DOHH2 (cell line): ENCODE measurements at regions not wholly inside any gene's neighbourhood (a gene's known extent, or its start where the extent isn't known, plus 50 kb on each side); places are given as distances from the start of the nearest gene placed in this dataset.

Experiments
- H3F3A ChIP-seq: fragments of 200-600 bp; sonication (generic), shearing (Covaris generic); 2 replicates; pipeline ENCODE4 v1.6.0; 2016; ENCODE audit warnings: antibody characterized with exemption, mild to moderate bottlenecking; ENCODE audit not compliant: control insufficient read depth, insufficient read depth
- H3K27ac ChIP-seq: fragments of 200-600 bp; sonication (generic); 2 replicates; pipeline ENCODE4 v1.5.1; 2014; ENCODE audit warnings: low read depth, mild to moderate bottlenecking, low read length, moderate library complexity
- H3K27me3 ChIP-seq: fragments of 200-600 bp; sonication (generic); 2 replicates; pipeline ENCODE4 v1.6.1; 2014; ENCODE audit warnings: mild to moderate bottlenecking, low read length, mixed read lengths; ENCODE audit not compliant: control insufficient read depth
- H3K36me3 ChIP-seq: fragments of 200-600 bp; sonication (generic); 2 replicates; pipeline ENCODE4 v1.6.1; 2014; ENCODE audit warnings: mild to moderate bottlenecking, low read length, moderate library complexity, mixed read lengths; ENCODE audit not compliant: control insufficient read depth
- H3K4me1 ChIP-seq: fragments of 200-600 bp; sonication (generic); 2 replicates; pipeline ENCODE4 v1.6.1; 2014; ENCODE audit warnings: mild to moderate bottlenecking, low read length, mixed read lengths; ENCODE audit not compliant: control insufficient read depth
- H3K4me2 ChIP-seq: fragments of 200-600 bp; sonication (generic); 2 replicates; pipeline ENCODE4 v1.6.0; 2014; ENCODE audit warnings: mild to moderate bottlenecking, low read length, moderate library complexity
- H3K4me3 ChIP-seq: fragments of 200-600 bp; sonication (generic); 2 replicates; pipeline ENCODE4 v1.5.1; 2014; ENCODE audit warnings: mild to moderate bottlenecking, low read length, mixed read lengths
- H3K79me2 ChIP-seq: fragments of 200-600 bp; sonication (generic); 2 replicates; pipeline ENCODE4 v1.6.1; 2014; ENCODE audit warnings: mild to moderate bottlenecking, low read length, mixed read lengths; ENCODE audit not compliant: control insufficient read depth
- H3K9me2 ChIP-seq: fragments of 200-600 bp; sonication (generic); replicated peaks from 2 replicates; pipeline ENCODE4 v1.6.1; 2014; ENCODE audit warnings: mild to moderate bottlenecking, low read length, mixed read lengths; ENCODE audit not compliant: control insufficient read depth
- H3K9me3 ChIP-seq: fragments of 200-600 bp; sonication (generic); 2 replicates; pipeline ENCODE4 v1.6.1; 2014; ENCODE audit warnings: antibody characterized with exemption, low read length, mixed read lengths; ENCODE audit not compliant: control insufficient read depth, insufficient read depth
- H4K20me1 ChIP-seq: fragments of 200-600 bp; sonication (generic); 2 replicates; pipeline ENCODE4 v1.6.0; 2014; ENCODE audit warnings: low read depth, mild to moderate bottlenecking, antibody characterized with exemption, low read length, moderate library complexity; ENCODE audit not compliant: control insufficient read depth, insufficient read depth
- CTCF ChIP-seq: fragments of 200-600 bp; sonication (generic); IDR thresholded peaks from one replicate; pipeline ENCODE4 v1.5.1; 2014; ENCODE audit warnings: antibody characterized with exemption, mild to moderate bottlenecking, low read depth, low read length; ENCODE audit not compliant: poor library complexity, severe bottlenecking
- EZH2phosphoT487 ChIP-seq: fragments of 200-600 bp; sonication (generic); IDR thresholded peaks from 2 replicates; pipeline ENCODE4 v1.6.1; 2017; ENCODE audit warnings: borderline replicate concordance, mild to moderate bottlenecking, antibody characterized with exemption, low read length, moderate library complexity, mixed read lengths

DNA sequence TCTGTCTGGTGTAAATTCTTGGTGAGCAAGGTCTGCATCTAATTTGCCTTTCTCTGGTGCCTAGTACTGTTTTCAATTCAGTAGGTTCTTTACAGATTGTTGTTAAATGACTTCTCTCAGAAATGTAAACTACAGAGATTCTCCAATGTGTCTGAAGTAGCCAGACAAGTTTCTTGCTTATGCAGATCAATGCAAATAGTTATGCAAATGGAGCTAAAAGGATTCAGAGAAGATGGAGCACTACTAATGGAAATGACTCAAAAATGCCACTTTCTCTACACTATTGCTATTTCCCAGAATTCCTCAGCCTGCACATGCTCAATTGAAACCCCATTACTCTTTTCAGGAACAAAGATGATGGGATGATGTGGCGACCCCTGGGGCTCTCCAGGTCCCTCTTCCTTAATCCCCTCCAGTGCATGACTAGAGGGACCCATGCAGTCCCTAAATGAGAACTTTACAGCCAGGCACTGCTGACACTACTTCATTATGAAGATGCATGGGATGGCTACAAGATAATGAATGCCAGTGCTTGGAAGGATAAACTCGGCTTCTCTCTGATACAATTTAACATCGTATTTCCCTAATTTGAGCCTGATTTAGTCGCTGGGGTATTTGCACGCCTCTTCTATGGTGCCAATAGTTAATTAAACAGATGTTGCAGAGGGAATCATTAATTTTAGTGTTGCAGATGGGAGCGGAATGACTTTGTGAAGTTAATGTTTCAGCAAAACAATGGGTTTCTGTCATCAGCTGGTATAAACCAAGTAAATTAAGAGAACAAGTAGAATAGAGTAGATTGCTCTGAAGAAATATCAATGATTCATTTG lies 753.2 kb downstream of the TLR4 start:
- Histone ChIP-seq H3F3A (no peaks in the 10 kb centered on the region), H3K4me2 (no peak overlapping the region), H3K27me3 (no peaks in the 10 kb centered on the region), H3K79me2 (no peaks in the 10 kb centered on the region), H3K9me3 (no peaks in the 10 kb centered on the region), H3K27ac (no peak overlapping the region), H3K36me3 (no peaks in the 10 kb centered on the region), H3K9me2 (no peaks in the 10 kb centered on the region), H3K4me3 (no peak overlapping the region), H4K20me1 (no peaks in the 10 kb centered on the region), H3K4me1 (no peaks in the 10 kb centered on the region)
- TF ChIP-seq EZH2phosphoT487: no peak
- TF ChIP-seq CTCF: no peak

- H3K4me2 ChIP-seq: no peak overlapping the region
Observed at GRCh38 chr9:118459913-118460312, 755.7 kb downstream of the TLR4 start.

GRCh38 chr9:118463419-118463818 lies 759.2 kb downstream of the TLR4 start:
- no peaks in the 10 kb centered on the region for H3K9me3 ChIP-seq
- no peak overlapping the region for H3K27ac ChIP-seq
- no peaks in the 10 kb centered on the region for H3K27me3 ChIP-seq
- no peaks in the 10 kb centered on the region for H3K4me1 ChIP-seq
- no peaks in the 10 kb centered on the region for H3K79me2 ChIP-seq
- no peak overlapping the region for H3K4me2 ChIP-seq
- no peak for TF ChIP-seq CTCF
- no peak for TF ChIP-seq EZH2phosphoT487
- no peaks in the 10 kb centered on the region for H3K9me2 ChIP-seq
- H4K20me1 ChIP-seq: no peaks in the 10 kb centered on the region
- H3F3A ChIP-seq: no peaks in the 10 kb centered on the region
- H3K36me3 ChIP-seq: no peaks in the 10 kb centered on the region
- no peak overlapping the region for H3K4me3 ChIP-seq

More at GRCh38 chr9:118459913-118460312, 755.7 kb downstream of the TLR4 start:
- Histone ChIP-seq H3K4me1 (no peaks in the 10 kb centered on the region), H3K79me2 (no peaks in the 10 kb centered on the region), H3K9me3 (no peaks in the 10 kb centered on the region), H3K36me3 (no peaks in the 10 kb centered on the region), H4K20me1 (no peaks in the 10 kb centered on the region), H3K27me3 (no peaks in the 10 kb centered on the region), H3K27ac (no peak overlapping the region), H3F3A (no peaks in the 10 kb centered on the region), H3K9me2 (no peaks in the 10 kb centered on the region), H3K4me3 (no peak overlapping the region)
- no peak for TF ChIP-seq CTCF
- TF ChIP-seq EZH2phosphoT487: no peak
